Endothelial cell of umbilical vein (primary cell): ENCODE measurements at regions not wholly inside any gene's neighbourhood (a gene's known extent, or its start where the extent isn't known, plus 50 kb on each side); places are given as distances from the start of the nearest gene placed in this dataset.

Experiments
- BruUV-seq: library from RNA; stranded (reverse); fragments of 400-500 nt; replicated peaks from 2 replicates; lab custom pipeline; 2021; lab: Mats Ljungman, UMichigan
- CTCF ChIA-PET: fragments of 300-600, 350-600 bp; sonication (Branson Sonifier 250); formaldehyde crosslinking; loops from one replicate; lab custom pipeline; 2021; ENCODE audit warnings: antibody characterized with exemption, inconsistent platforms; lab: Charles Lee
- POLR2A ChIA-PET: fragments of 300-600, 350-600 bp; sonication (Branson Sonifier 250); formaldehyde crosslinking; loops from one replicate; lab custom pipeline; 2021; ENCODE audit warnings: antibody characterized with exemption, inconsistent platforms; lab: Charles Lee
- DNase-seq: peaks from one replicate; pipeline ENCODE4 v3.0.0-alpha.2; 2011; ENCODE audit warnings: low read depth, low spot score
- FAIRE-seq: peaks from 2 replicates; lab custom pipeline; 2011; peaks lifted over from hg19 to GRCh38; lab: Jason Lieb, UNC
- H2AFZ ChIP-seq: 2 replicates; pipeline ENCODE4 v1.6.0; 2012; ENCODE audit warnings: low read depth, low read length, control low read depth, inconsistent platforms
- H3K27ac ChIP-seq: 2 replicates; pipeline ENCODE4 v1.5.1; 2011; ENCODE audit warnings: low read depth, mild to moderate bottlenecking, control low read depth, low read length, moderate library complexity; ENCODE audit not compliant: insufficient read depth
- H3K27me3 ChIP-seq, 2 experiments: 2 replicates each; pipeline versions ENCODE4 v1.6.0 to v1.6.1; 2011; ENCODE audit warnings: low read length in 2 of 2, mixed read lengths in 1 of 2; ENCODE audit not compliant: control insufficient read depth in 2 of 2, insufficient read depth in 2 of 2
- H3K36me3 ChIP-seq, 2 experiments: 2 replicates in 1 of 2; 3 replicates in 1 of 2; pipeline ENCODE4 v1.5.1; 2011; ENCODE audit warnings: low read length in 2 of 2, mild to moderate bottlenecking in 1 of 2, moderate library complexity in 1 of 2; ENCODE audit not compliant: control insufficient read depth in 2 of 2, insufficient read depth in 2 of 2; ENCODE audit errors: extremely low read depth in 1 of 2
- H3K4me1 ChIP-seq: 3 replicates; pipeline ENCODE4 v1.5.1; 2011; ENCODE audit warnings: mild to moderate bottlenecking, low read length; ENCODE audit not compliant: control insufficient read depth, insufficient read depth; ENCODE audit errors: extremely low read depth
- H3K4me2 ChIP-seq: 2 replicates; pipeline ENCODE4 v1.6.1; 2011; ENCODE audit warnings: low read length, control low read depth, mixed read lengths; ENCODE audit not compliant: insufficient read depth
- H3K4me3 ChIP-seq, 3 experiments: fragments of 200-600 bp in 1 of 3; sonication (generic), shearing (Covaris generic) in 1 of 3; replicated peaks in 1 of 3; 2 replicates each; pipeline ENCODE4 v1.5.1; 2011 to 2016; ENCODE audit warnings: control low read depth in 3 of 3, low read length in 3 of 3, mild to moderate bottlenecking in 2 of 3, inconsistent platforms in 1 of 3, low read depth in 1 of 3, moderate library complexity in 1 of 3; ENCODE audit not compliant: insufficient read depth in 1 of 3
- H3K79me2 ChIP-seq: 2 replicates; pipeline ENCODE4 v1.6.0; 2012; ENCODE audit warnings: low read length, inconsistent platforms; ENCODE audit not compliant: control insufficient read depth, insufficient read depth
- H3K9ac ChIP-seq: replicated peaks from 2 replicates; pipeline ENCODE3; 2011; ENCODE audit warnings: low read length, control low read depth; ENCODE audit not compliant: insufficient read depth; ENCODE audit errors: extremely low read depth
- H3K9me1 ChIP-seq: replicated peaks from 3 replicates; pipeline ENCODE4 v1.6.0; 2011; ENCODE audit warnings: mild to moderate bottlenecking, low read length; ENCODE audit not compliant: control insufficient read depth, insufficient read depth; ENCODE audit errors: extremely low read depth
- H3K9me3 ChIP-seq: replicated peaks from 2 replicates; pipeline ENCODE4 v1.5.1; 2012; ENCODE audit warnings: low read length, inconsistent platforms; ENCODE audit not compliant: control insufficient read depth, insufficient read depth
- H4K20me1 ChIP-seq: replicated peaks from 2 replicates; pipeline ENCODE3; 2011; ENCODE audit warnings: mild to moderate bottlenecking, low read length; ENCODE audit not compliant: control insufficient read depth, insufficient read depth; ENCODE audit errors: extremely low read depth
- EZH2 ChIP-seq: IDR thresholded peaks from 2 replicates; pipeline ENCODE4 v1.6.1; 2012; ENCODE audit warnings: borderline replicate concordance, low read depth, mild to moderate bottlenecking, moderate library complexity, low read length, inconsistent platforms; ENCODE audit not compliant: severe bottlenecking
- FOS ChIP-seq: IDR thresholded peaks from 2 replicates; pipeline ENCODE4 v1.6.1; 2011; ENCODE audit warnings: mild to moderate bottlenecking, low read length, moderate library complexity, borderline replicate concordance; ENCODE audit not compliant: insufficient read depth
- GATA2 ChIP-seq: IDR thresholded peaks from 2 replicates; pipeline ENCODE4 v1.7.0; 2011; ENCODE audit warnings: low read depth, mild to moderate bottlenecking, moderate library complexity, mixed read lengths, low read length; ENCODE audit not compliant: insufficient read length, insufficient read depth
- JUN ChIP-seq: IDR thresholded peaks from 2 replicates; pipeline ENCODE4 v1.6.1; 2011; ENCODE audit warnings: borderline replicate concordance, low read depth; ENCODE audit not compliant: insufficient read length, insufficient read depth
- MYC ChIP-seq: IDR thresholded peaks from one replicate; pipeline ENCODE4 v1.6.1; 2011; ENCODE audit warnings: mild to moderate bottlenecking, low read depth, low read length
- POLR2A ChIP-seq: IDR thresholded peaks from 2 replicates; pipeline ENCODE4 v1.6.1; 2012; ENCODE audit warnings: low read depth, mild to moderate bottlenecking, control low read depth, low read length
- POLR2AphosphoS5 ChIP-seq: IDR thresholded peaks from 2 replicates; pipeline ENCODE4 v1.6.1; 2012; ENCODE audit warnings: low read depth, mild to moderate bottlenecking, control low read depth, low read length, moderate library complexity; ENCODE audit not compliant: insufficient read depth
- dilution Hi-C: fragments of 300-500 bp; cut with MboI; formaldehyde crosslinking; loops from one replicate; pipeline ENCODE4 v1.15.0; 2019; ENCODE audit warnings: low sequenced_read_pairs; ENCODE audit not compliant: extremely low pct_ligation_motif_present
- intact Hi-C: fragments of 100-400 bp; cut with micrococcal nuclease; formaldehyde crosslinking; loops from one replicate; pipeline ENCODE4 v1.10.0; 2022
- TF ChIP-seq, protein P1 (sequence below), 2 donors: IDR thresholded peaks; 1 replicate in 1 of 2; 2 replicates in 1 of 2; pipeline ENCODE4 v1.5.1; 2011; ENCODE audit warnings: low read length in 2 of 2, mild to moderate bottlenecking in 2 of 2, moderate library complexity in 2 of 2, control low read depth in 1 of 2, inconsistent platforms in 1 of 2, low read depth in 1 of 2; ENCODE audit not compliant: insufficient read depth in 1 of 2; ENCODE audit errors: extremely low read depth in 1 of 2
- TF ChIP-seq, protein P2 (sequence below): IDR thresholded peaks from 2 replicates; pipeline ENCODE4 v1.6.1; 2011; ENCODE audit not compliant: insufficient read depth, insufficient read length

DNA sequence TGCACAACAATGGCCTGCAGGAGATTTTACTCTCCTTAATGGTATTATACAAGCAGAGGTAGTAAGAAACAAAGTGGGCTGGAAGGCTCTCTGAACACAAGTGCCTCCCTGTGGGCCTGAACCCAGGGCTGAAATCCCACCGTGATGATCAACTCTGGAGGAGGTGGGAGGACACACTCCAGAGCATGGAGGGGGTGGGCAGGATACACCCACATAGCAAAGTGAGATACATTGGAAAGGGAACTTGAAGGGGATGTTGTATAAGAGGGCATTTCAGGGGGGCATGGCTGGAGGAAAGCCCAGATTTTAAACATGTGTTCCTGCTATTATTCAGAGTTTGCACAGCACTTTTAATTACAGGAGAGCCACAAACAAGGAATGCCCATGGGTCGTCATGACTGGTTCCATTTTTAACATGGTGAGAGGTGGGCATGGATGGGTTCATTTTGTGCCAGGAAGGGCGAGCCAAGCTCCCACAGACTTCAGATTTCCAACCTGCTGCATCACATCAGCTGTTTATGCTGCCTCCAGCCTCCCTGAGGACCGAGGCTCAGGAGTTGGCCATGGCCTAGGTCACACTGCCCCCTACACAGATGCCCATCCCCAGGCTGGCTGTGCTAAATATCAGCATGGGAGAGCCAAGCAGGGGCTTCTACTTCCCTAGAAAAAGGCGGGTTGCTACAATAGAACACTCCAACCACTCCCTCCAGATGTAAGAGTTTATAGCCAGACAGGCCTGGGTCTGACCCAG is 416.2 kb upstream of the ID2 start:
- Histone ChIP-seq H3K79me2 (no peaks in the 10 kb centered on the region), H3K9ac (no peak overlapping the region), H2AFZ (no peak overlapping the region), H3K27me3 (no peaks in the 10 kb centered on the region), H3K4me2 (no peak overlapping the region), H3K4me1 (no peaks in the 10 kb centered on the region), H3K27ac (no peak overlapping the region), H3K9me3 (peaks cover 2% of the 10 kb centered on the region), H4K20me1 (no peaks in the 10 kb centered on the region), H3K36me3 (no peaks in the 10 kb centered on the region), H3K9me1 (no peaks in the 10 kb centered on the region), H3K4me3 (no peak overlapping the region)
- no peak for TF ChIP-seq FOS
- no peak for TF ChIP-seq JUN
- no peak for TF ChIP-seq POLR2A
- TF ChIP-seq GATA2 = no peak
- TF ChIP-seq, protein P1, sequence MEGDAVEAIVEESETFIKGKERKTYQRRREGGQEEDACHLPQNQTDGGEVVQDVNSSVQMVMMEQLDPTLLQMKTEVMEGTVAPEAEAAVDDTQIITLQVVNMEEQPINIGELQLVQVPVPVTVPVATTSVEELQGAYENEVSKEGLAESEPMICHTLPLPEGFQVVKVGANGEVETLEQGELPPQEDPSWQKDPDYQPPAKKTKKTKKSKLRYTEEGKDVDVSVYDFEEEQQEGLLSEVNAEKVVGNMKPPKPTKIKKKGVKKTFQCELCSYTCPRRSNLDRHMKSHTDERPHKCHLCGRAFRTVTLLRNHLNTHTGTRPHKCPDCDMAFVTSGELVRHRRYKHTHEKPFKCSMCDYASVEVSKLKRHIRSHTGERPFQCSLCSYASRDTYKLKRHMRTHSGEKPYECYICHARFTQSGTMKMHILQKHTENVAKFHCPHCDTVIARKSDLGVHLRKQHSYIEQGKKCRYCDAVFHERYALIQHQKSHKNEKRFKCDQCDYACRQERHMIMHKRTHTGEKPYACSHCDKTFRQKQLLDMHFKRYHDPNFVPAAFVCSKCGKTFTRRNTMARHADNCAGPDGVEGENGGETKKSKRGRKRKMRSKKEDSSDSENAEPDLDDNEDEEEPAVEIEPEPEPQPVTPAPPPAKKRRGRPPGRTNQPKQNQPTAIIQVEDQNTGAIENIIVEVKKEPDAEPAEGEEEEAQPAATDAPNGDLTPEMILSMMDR (IDR thresholded peaks at IDR 0.05; ENCODE audit: extremely low read depth in 1 of 2, insufficient read depth in 1 of 2, low read depth in 1 of 2, low read length in 2 of 2) = no peak
- no peak for TF ChIP-seq MYC
- TF ChIP-seq, protein P2, sequence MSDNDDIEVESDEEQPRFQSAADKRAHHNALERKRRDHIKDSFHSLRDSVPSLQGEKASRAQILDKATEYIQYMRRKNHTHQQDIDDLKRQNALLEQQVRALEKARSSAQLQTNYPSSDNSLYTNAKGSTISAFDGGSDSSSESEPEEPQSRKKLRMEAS = no peak
- no peak for TF ChIP-seq POLR2AphosphoS5
- TF ChIP-seq EZH2 = no peak
- POLR2A ChIA-PET = no interaction called here
- dilution Hi-C loops (no loop called here), intact Hi-C loops (no loop called here)
- no TSS peak for BruUV-seq
- CTCF ChIA-PET = no interaction called here
- FAIRE-seq = no peak
- DNase-seq = no peak
